ENCODE measurements at regions not wholly inside any gene's neighbourhood (a gene's known extent, or its start where the extent isn't known, plus 50 kb on each side); places are given as distances from the start of the nearest gene placed in this dataset.
"Not testable (repeated sequence)": the region's sequence is repeated elsewhere in the genome, so short reads cannot be mapped to it uniquely, and the experiment has no call there.

DNA sequence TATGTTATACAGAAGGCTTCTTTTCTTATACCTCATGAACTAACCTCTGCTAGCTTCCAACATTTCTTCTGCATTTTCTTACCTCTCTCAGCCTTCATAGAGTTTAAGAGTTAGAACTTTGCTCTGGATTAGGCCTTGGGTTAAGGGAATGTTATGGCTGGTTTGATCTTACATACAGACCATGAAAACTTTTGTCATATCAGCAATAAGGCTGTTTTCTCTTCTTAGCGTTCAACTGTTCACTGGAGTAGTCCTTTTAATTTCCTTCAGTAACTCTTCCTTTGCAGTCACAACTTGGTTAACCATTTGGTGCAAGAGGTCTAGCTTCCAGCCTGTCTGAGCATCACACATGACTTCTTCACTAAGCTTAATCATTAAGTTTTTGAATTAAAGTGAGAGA, 329.0 kb upstream of the CCNG1 start:
- POLR2A ChIA-PET = no interaction called here
- TF ChIP-seq, protein P1, sequence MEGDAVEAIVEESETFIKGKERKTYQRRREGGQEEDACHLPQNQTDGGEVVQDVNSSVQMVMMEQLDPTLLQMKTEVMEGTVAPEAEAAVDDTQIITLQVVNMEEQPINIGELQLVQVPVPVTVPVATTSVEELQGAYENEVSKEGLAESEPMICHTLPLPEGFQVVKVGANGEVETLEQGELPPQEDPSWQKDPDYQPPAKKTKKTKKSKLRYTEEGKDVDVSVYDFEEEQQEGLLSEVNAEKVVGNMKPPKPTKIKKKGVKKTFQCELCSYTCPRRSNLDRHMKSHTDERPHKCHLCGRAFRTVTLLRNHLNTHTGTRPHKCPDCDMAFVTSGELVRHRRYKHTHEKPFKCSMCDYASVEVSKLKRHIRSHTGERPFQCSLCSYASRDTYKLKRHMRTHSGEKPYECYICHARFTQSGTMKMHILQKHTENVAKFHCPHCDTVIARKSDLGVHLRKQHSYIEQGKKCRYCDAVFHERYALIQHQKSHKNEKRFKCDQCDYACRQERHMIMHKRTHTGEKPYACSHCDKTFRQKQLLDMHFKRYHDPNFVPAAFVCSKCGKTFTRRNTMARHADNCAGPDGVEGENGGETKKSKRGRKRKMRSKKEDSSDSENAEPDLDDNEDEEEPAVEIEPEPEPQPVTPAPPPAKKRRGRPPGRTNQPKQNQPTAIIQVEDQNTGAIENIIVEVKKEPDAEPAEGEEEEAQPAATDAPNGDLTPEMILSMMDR (IDR thresholded peaks at IDR 0.05; ENCODE audit: control extremely low read depth, extremely low read depth, low read depth, missing control alignments) = no peak
- CTCF ChIA-PET = interaction anchor here (1.7 to 1.8 kb wide), 2 partner anchors 11 to 14 kb away, joined by 4 to 5 read pairs; no protein-coding TSS in a partner anchor
- no peak for DNase-seq (ENCODE audit: extremely low spot score)

DNA sequence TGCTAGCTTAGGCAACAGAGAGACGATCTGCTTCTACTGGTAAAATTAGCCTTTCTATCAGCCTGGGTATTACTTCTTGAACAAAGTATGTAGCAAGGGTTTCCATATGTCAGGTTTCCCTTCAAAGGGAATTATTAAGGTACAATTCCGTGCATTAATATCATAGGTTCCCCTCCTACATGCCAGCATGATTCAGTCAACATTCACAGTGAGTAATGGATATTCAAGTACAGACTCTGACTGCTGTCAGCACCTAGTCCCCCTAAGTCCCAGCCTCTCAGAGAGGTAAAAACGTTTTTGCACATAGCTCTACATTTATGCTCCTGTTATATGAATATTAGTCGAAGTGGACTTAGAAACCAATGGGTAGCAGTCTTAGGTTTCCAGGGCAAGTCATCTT, 322.4 kb upstream of the CCNG1 start:
- TF ChIP-seq, protein P1 (IDR thresholded peaks at IDR 0.05; ENCODE audit: control extremely low read depth, extremely low read depth, low read depth, missing control alignments) = no peak
- ChIA-PET POLR2A (no interaction called here), CTCF (no interaction called here)
- DNase-seq (ENCODE audit: extremely low spot score) = no peak

DNA sequence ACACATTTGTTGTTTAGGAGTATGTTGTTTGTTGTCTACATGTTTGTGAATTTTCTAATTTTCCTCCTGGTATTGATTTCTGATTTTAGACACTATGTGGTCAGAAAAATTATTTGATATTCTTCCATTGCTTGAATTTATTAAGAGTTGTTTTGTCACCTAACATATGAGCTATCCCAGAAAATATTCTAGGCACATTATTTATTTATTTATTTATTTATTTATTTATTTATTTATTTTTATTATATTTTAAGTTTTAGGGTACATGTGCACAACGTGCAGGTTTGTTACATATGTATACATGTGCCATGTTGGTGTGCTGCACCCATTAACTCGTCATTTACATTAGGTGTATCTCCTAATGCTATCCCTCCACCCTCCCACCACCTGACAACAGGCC, 320.8 kb upstream of the CCNG1 start:
- CTCF ChIA-PET = interaction anchor here (1.2 kb wide), 1 partner anchor 57 kb away, joined by 3 read pairs; no protein-coding TSS in a partner anchor
- POLR2A ChIA-PET; DNase-seq (ENCODE audit: extremely low spot score): not testable (repeated sequence)

DNA sequence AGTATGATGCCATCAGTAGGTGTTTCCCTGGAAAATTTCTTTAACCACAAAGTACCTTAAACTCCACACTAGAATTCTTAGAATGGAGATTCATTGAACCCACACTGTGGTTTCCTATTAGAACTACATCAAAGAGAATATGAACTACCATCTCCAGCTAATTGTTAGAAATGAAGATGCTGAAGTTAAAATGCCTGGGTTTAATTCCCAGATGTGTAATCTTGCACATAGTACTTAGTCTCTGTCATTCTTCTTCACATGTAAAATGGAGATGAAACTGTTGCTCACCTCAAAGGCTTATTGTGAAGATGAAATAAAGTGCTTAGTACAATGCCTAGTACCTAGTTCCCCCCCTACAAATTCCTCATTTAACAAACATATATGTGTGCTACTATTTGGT, 303.3 kb upstream of the CCNG1 start:
- DNase-seq (ENCODE audit: extremely low spot score) = no peak
- CTCF ChIA-PET = no interaction called here
- POLR2A ChIA-PET = no interaction called here
- TF ChIP-seq, protein P1 (IDR thresholded peaks at IDR 0.05; ENCODE audit: control extremely low read depth, extremely low read depth, low read depth, missing control alignments) = no peak

DNA sequence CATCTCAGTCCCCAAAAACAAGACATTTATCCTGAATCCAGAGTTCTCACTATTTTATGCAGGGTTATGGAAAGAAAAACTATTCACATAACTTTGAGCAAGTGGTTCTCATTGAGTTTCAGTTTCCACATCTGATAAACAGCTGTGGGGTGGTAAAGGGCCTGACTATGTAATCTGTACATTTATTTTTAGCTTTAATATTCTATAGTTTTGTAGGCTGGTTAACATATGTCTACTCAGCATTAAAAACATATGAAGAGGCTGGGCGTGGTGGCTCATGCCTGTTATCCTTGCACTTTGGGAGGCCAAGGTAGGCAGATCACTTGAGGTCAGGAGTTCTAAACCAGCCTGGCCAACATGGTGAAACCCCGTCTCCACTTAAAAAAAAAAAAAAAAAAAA, 301.5 kb upstream of the CCNG1 start:
- TF ChIP-seq, protein P1 (IDR thresholded peaks at IDR 0.05; ENCODE audit: control extremely low read depth, extremely low read depth, low read depth, missing control alignments) = no peak
- no peak for DNase-seq (ENCODE audit: extremely low spot score)
- ChIA-PET POLR2A (no interaction called here), CTCF (no interaction called here)

DNA sequence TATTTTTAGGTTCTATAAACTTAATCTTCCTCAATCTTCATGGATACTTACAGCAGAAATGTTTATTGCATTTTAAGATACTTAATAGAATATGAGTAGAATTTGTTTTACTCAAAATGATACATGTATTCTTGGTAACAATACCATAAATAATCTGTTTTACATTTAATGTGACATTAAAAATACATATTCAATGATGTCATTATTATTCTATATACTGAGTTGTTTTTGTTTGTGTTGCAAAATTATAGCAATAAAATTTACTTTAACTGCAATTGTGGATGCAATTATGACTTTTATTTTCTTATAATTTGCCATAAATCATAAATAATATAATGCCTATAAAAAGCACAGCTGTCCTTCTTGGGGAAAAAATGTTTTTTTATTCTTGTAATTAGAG, 275.9 kb upstream of the CCNG1 start:
- ChIA-PET CTCF (no interaction called here), POLR2A (no interaction called here)
- DNase-seq (ENCODE audit: extremely low spot score) = no peak
- TF ChIP-seq, protein P1 (IDR thresholded peaks at IDR 0.05; ENCODE audit: control extremely low read depth, extremely low read depth, low read depth, missing control alignments) = no peak

DNA sequence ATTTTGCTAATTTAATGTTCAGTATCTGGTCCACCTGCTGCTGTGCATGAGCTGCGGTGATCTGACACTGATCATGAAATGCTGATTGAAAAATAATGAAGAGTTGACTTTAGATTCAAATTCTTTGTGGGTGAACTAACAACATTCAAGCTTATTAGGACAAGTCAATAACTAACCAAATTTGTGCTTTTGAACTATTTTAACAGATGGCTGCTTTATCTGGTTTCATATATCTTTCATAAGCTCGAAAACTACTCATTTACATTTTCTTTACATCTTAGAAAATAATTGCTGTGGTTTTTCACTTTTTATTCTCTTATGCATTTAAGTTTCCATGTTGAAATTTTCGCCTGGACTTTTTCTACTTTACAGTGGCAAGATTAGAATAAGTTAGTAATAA, 274.8 kb upstream of the CCNG1 start:
- TF ChIP-seq, protein P1 (IDR thresholded peaks at IDR 0.05; ENCODE audit: control extremely low read depth, extremely low read depth, low read depth, missing control alignments) = no peak
- POLR2A ChIA-PET = no interaction called here
- CTCF ChIA-PET = no interaction called here
- no peak for DNase-seq (ENCODE audit: extremely low spot score)
